ENCODE measurements at regions not wholly inside any gene's neighbourhood (a gene's known extent, or its start where the extent isn't known, plus 50 kb on each side); places are given as distances from the start of the nearest gene placed in this dataset.

DNA sequence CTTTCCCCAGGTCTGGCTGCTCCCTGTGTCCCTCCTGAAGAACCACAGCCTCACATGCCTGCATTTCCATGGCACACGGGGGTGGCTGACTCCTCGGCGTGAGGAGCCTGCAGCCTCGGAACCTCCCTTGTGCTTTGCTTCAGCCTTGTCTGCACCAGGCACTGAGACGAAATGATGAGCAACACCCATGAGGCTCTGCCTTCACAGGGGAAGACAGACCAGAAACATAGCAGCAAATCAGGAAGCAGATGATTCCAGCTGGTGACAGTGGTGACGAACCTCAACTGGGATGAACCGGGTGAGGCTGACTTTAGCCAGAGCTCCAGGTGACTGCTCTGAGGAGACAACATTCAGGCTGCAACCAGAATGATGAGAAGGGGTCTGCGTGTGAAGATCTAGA, 84.5 kb upstream of the SMNDC1 start:
- no peak for TF ChIP-seq EZH2 (IDR thresholded peaks at IDR 0.05; ENCODE audit: low read length, missing control alignments)
- TF ChIP-seq, protein P1, sequence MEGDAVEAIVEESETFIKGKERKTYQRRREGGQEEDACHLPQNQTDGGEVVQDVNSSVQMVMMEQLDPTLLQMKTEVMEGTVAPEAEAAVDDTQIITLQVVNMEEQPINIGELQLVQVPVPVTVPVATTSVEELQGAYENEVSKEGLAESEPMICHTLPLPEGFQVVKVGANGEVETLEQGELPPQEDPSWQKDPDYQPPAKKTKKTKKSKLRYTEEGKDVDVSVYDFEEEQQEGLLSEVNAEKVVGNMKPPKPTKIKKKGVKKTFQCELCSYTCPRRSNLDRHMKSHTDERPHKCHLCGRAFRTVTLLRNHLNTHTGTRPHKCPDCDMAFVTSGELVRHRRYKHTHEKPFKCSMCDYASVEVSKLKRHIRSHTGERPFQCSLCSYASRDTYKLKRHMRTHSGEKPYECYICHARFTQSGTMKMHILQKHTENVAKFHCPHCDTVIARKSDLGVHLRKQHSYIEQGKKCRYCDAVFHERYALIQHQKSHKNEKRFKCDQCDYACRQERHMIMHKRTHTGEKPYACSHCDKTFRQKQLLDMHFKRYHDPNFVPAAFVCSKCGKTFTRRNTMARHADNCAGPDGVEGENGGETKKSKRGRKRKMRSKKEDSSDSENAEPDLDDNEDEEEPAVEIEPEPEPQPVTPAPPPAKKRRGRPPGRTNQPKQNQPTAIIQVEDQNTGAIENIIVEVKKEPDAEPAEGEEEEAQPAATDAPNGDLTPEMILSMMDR (conservative IDR thresholded peaks at IDR 0.05 in 1 of 2, IDR thresholded peaks at IDR 0.05 in 1 of 2; ENCODE audit: low read depth in 1 of 2, low read length in 2 of 2) = no peak

All from fibroblast of lung (primary cell).